IPS DF 19.7 (cell line): ENCODE measurements at regions not wholly inside any gene's neighbourhood (a gene's known extent, or its start where the extent isn't known, plus 50 kb on each side); places are given as distances from the start of the nearest gene placed in this dataset.
A peak's percentile ranks its signal among the peaks of the same experiment; 100 is the strongest.

Experiments used
- DNase-seq: peaks from one replicate; pipeline ENCODE4 v3.0.0-alpha.2; 2013; ENCODE audit warnings: low read depth, low spot score

DNA sequence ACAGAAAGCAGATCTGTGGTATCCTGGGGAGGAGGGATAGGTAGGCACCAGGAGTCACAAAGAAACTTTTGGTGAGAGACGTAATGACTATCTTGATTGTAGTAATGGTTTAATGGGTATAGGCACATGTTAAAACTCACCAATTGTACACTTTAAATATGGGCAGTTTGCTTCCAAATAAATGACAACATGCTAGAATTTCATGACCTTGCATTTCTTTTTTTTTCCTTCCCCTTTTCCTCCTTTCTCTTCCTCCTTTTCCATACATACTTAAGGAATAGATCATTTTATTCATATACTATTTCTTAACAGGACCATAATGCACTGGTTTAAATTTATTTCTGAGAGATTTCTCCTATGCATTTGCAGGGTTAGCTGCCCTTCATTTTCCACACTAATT, 341.8 kb downstream of the TMEM182 start:
- no peak for DNase-seq

DNA sequence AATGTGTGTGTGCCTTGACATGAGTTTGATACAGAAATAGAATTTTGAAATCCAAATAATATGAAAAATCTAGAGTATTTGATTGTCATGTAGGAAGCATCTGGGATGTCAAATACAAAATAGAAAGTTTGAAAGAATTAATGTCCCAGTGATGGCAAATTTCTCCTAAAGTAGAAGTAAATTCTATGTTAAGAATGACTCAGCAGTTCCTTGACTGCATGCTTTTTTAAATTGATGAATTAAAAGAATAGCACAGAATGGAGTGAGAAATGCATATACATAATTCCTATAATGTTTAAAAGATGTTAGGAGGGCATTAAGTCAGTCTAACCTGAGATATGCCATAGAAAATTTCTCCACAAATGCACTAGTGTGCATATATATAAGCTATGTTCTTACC, 357.5 kb downstream of the TMEM182 start:
- DNase-seq, result no peak

DNA sequence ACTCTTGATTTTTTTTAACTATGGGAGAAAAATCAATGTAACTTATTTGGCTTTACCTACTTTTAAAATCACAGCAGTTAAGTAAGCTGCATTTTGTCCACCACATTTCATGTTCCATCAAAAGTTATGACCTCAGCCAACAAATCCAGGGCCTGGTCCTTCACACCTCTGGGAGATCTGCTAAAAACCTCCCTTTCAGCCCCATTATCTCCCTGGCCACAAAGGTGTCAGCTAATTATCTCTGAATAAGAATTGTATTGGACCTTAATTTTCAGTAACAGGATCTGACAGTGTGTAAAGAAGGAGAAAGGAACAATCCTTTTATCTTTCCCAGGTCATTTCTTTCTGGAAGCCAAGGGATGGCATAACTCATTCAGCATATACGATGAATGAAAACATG, 359.3 kb downstream of the TMEM182 start:
- DNase-seq, result no peak

GRCh38 chr2:103123516-103123915, 361.7 kb downstream of the TMEM182 start:
- no peak for DNase-seq

DNA sequence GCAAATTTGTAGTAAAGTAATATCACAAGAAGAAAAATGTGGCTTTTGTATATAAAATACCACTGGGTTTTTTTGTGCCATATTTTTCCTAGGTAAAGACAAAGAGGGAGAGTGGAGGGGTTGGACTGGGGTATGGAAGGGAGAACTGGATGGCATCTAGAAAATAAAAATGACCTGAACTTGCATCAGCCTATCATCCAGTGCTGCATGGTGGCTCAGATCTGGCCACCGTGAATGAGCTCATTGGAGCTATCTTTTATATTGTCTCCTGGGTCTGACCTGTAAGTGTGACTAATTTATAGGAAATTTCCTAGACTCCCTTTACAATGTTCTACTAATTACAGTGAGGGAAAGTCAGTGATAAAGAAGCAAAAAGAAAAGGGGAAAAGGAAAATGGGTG, 369.0 kb downstream of the TMEM182 start:
- no peak for DNase-seq

DNA sequence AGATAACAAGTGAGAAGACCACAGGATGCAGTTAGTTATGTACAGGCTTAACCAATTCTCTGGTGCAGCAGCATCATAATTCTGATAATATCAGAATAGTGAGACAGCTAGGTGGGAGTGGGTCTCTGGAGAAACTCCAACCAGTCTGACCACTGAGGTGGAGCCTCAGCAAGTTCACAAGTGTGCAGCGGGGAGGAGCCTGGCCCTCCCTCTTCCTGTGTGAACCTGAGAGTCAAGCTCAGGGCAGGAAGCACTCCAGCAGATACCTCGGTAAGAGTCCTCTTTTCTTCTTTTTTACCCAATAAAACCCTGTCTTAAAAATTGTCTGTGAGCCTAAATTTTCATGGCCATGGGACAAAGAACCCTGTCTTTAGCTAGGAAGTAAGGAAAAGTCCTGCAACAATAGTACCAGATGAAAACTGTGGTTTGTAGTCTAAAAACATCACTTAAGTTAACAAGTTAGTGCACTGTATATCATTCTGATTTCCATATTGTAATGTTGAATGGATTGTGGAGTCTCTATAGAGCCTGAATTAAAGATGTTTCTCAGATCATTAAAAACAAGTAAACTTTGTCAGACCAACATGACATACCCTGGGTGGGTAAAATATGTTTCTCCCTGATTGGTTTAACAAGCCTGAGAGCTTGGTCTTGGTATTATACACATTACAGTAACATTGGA, 370.8 kb downstream of the TMEM182 start:
- DNase-seq, result no peak

DNA sequence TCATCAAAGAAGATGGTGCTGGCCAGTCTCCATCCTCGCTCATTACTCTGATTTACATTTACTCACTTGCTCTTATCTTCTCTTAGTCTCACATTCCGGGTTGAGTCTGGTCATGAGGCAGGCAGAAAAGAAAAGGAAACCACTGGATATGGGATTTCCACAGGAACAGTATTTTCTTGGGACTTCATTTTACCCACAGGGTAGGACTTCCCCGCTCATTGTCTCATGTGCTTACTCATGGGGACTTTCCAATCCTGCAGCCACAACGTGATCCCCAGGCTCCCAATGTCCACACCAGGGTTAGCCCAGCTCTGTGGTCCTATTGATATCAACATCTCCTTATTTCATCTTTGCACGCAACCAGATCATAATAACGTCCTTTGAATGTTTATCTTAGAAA, 373.8 kb downstream of the TMEM182 start:
- DNase-seq, result no peak

DNA sequence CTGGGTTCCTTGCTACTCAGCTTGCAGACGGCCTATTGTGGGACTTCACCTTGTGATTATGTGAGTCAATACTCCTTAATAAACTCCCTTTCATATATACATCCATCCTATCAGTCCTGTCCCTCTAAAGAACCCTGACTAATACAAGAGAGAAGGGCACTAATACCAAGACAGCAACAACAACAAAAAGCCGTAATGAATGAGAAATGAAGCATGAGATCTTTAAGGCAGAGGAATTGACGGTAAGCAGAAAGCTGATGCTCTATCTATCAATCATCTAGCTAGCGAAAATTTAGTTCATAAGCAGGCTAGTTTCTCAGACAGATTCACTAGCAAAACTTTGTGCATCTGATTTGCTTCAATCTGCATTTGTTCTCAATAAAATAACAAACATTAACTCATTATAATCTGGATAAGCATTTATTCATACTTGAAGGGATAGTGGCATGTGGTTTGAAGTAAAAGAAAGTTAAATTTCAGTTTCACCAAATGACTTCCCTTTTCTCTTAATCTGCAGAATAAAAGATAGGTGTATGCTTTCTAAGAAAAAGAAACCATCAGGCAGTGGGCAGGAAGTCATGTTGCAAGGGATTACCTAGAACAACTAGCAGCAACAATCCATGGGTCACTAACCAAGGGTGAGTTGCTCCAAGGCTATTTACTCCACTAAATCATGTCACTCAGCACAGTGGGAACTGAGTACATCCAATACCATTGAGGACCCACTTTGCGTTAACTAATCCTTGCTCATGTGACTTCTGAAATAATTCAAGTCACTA, 376.5 kb downstream of the TMEM182 start:
- DNase-seq, result no peak

DNA sequence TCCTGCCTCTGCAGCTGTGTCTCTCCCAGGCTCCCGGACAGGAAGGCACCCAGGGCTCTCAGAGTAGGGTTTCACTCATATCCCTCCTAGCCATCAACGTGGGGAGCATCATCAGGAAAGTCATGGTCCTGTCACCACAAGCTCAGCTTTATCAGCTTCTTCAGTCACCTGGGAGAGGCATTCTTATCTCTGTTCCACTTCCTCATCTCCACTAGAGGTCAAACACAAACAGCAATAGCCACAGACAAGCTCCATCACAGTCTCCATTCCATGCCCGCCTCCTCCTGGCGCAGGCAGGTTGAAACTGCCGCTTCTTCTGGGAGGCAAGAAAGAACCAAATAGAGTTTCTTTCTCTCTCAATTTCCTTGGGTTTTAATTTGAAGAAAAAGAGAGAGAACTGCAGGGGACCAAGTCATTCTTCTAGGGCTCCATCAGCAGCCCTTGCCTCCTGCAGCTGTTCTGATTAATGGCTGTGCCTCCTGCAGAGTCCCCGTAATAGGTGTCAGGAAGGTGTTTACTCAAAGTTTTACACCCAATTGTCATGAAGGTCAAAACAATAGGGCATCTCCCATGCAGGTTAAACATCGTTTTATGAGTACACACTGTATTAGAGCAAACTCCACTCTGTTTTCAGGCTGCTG, 377.9 kb downstream of the TMEM182 start:
- DNase-seq, result no peak

GRCh38 chr2:103144837-103145236, 383.0 kb downstream of the TMEM182 start:
- DNase-seq, result no peak

- DNase-seq, result no peak
Observed at GRCh38 chr2:103145739-103146138, 383.9 kb downstream of the TMEM182 start.

DNA sequence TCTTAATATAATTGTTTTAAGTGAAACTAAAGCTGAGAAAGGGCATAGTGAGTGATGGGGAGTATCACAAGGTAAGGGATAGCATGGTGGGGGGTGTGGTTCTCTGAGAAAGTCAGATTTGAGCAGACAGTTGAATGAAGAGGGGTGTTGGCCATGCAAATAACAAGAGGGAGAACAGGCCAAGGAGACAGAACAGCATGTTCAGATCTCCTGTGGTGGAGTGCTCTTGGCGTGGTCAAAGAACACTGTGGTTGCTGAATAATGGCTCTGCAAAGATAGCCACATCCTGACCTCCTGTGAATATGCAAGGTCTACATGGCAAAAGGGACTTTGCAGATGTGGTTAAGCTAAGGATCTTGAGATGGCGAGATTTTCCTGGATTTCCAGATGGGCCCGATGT, 389.2 kb downstream of the TMEM182 start:
- DNase-seq, result no peak

DNA sequence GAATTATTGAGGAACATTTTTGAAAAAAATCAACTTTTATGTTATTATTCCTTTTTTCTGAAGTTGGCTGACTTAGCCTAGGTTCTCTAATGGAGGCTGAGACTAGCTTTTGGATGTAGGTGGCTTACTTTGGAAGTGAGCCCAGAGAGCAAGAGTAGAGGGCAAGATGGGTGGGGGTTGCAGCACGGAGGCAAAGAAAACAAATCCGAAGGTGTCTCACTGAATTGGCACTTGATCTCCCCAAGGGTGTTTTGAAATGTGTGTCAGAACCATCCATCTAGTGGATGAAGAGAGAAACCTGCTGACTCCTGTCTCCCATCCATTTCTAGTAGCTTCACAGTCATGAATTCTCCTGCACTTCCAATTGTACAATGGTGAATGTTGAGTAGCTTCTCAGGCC, 390.7 kb downstream of the TMEM182 start:
- no peak for DNase-seq

- no peak for DNase-seq
Observed at GRCh38 chr2:103153580-103154284, 391.9 kb downstream of the TMEM182 start.

GRCh38 chr2:103155308-103155707, 393.5 kb downstream of the TMEM182 start:
- DNase-seq, result no peak

DNA sequence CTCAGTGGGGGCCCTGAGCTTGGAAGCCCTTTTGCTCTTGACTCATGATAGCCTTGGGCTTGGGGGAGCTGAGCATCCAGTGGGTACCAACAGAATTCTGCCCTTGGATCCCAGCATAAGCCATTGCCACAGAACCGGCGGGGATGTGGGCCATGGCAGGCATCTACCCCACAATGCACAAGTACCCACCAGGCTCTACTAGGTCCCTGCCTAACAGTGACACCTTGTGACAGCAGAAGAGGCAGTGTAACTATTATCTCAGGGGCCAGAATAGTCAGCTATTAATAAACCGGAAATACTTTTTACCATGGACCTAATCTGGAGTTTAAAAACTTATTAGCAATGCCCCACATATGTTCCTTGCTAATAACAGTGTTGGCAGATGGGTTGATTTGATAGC, 397.2 kb downstream of the TMEM182 start:
- no peak for DNase-seq

- peak; percentile 5 for DNase-seq
Observed at GRCh38 chr2:103161456-103162289, 399.8 kb downstream of the TMEM182 start.

GRCh38 chr2:103164748-103165147, 402.9 kb downstream of the TMEM182 start:
- DNase-seq, result no peak

DNA sequence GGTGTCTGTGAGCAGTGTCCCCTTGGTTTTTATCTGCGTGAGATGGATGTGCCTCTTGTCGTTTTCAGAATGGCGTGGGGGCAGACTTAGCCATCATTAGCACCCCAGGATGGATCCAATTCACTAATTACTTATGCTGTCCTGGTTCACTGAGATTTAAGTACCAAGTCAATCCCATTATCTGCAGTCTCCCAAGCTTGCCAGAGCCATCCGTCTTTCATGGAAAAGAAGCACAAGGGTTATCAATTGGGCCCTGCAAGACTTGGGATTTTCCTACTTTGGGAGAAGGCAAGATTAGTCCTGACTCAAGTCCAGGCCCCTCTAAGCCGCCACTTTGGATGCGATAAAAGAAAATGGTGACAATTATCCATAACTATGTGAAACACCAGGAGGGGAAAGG, 404.0 kb downstream of the TMEM182 start:
- DNase-seq, result no peak

- no peak for DNase-seq
Observed at GRCh38 chr2:103166456-103167324, 404.9 kb downstream of the TMEM182 start.
